Endodermal cell (in vitro differentiated cells): ENCODE measurements at regions not wholly inside any gene's neighbourhood (a gene's known extent, or its start where the extent isn't known, plus 50 kb on each side); places are given as distances from the start of the nearest gene placed in this dataset.

ENCODE experiments used
- DNase-seq: peaks from one replicate; pipeline ENCODE4 v3.0.0-alpha.2; 2017
- H3K27ac ChIP-seq: 2 replicates; pipeline ENCODE4 v1.5.1; 2013; ENCODE audit warnings: mild to moderate bottlenecking, low read depth, low read length, moderate library complexity
- H3K27me3 ChIP-seq: 2 replicates; pipeline ENCODE4 v1.6.1; 2013; ENCODE audit warnings: mild to moderate bottlenecking, low read length, moderate library complexity; ENCODE audit not compliant: insufficient read depth, control insufficient read depth, poor library complexity, severe bottlenecking
- H3K36me3 ChIP-seq: 2 replicates; pipeline ENCODE4 v1.7.0; 2013; ENCODE audit warnings: mild to moderate bottlenecking, low read length, moderate library complexity; ENCODE audit not compliant: control insufficient read depth, insufficient read depth
- H3K4me1 ChIP-seq: one replicate; pipeline ENCODE4 v1.7.0; 2013; ENCODE audit warnings: low read length; ENCODE audit not compliant: control insufficient read depth, insufficient read depth
- H3K4me3 ChIP-seq: 2 replicates; pipeline ENCODE4 v1.5.1; 2013; ENCODE audit warnings: mild to moderate bottlenecking, low read length, moderate library complexity
- H3K9ac ChIP-seq: 2 replicates; pipeline ENCODE4 v1.6.1; 2013; ENCODE audit warnings: mild to moderate bottlenecking, low read length, moderate library complexity; ENCODE audit not compliant: poor library complexity, severe bottlenecking; ENCODE audit errors: extremely low read depth
- H3K9me3 ChIP-seq: 2 replicates; pipeline ENCODE4 v1.6.1; 2013; ENCODE audit warnings: mild to moderate bottlenecking, low read length, moderate library complexity; ENCODE audit not compliant: control insufficient read depth
- H3K27ac Mint-ChIP-seq: 2 replicates; pipeline ENCODE4 v1.8.0; 2020; ENCODE audit warnings: mixed read lengths
- H3K27me3 Mint-ChIP-seq: 2 replicates; pipeline ENCODE4 v1.8.0; 2021; ENCODE audit warnings: mild to moderate bottlenecking, mixed read lengths; ENCODE audit not compliant: insufficient read depth
- H3K36me3 Mint-ChIP-seq: 2 replicates; pipeline ENCODE4 v1.8.0; 2020; ENCODE audit warnings: low read depth, mixed read lengths
- H3K4me1 Mint-ChIP-seq: 2 replicates; pipeline ENCODE4 v1.8.0; 2020; ENCODE audit warnings: mixed read lengths
- H3K4me3 Mint-ChIP-seq: 2 replicates; pipeline ENCODE4 v1.8.0; 2020; ENCODE audit warnings: mild to moderate bottlenecking, moderate library complexity, mixed read lengths
- H3K9me3 Mint-ChIP-seq: 2 replicates; pipeline ENCODE4 v1.8.0; 2020; ENCODE audit warnings: mild to moderate bottlenecking, mixed read lengths
- CTCF ChIP-seq: fragments of 200-600 bp; sonication (generic); conservative IDR thresholded peaks from 2 replicates; pipeline ENCODE4 v1.5.0; 2021; ENCODE audit warnings: antibody characterized with exemption, mild to moderate bottlenecking
- WGBS, 2 experiments: methylation state at CpG; one replicate each; pipeline versions ENCODE4 v1.1.5 to v1.1.7; 2013; ENCODE audit warnings: missing lambda C conversion rate in 2 of 2, mixed read lengths in 1 of 2; ENCODE audit not compliant: insufficient coverage in 1 of 2, insufficient read length in 1 of 2; 5-methylcytosine and 5-hydroxymethylcytosine counted together

GRCh38 chr3:73781541-73781940 lies 156.8 kb upstream of the PDZRN3 start:
- Histone ChIP-seq H3K36me3 (no peaks in the 10 kb centered on the region), H3K4me1 (peaks cover 6% of the 10 kb centered on the region), H3K9ac (no peak overlapping the region), H3K27ac (no peak overlapping the region), H3K4me3 (no peak overlapping the region), H3K27me3 (no peaks in the 10 kb centered on the region), H3K9me3 (no peaks in the 10 kb centered on the region)
- Mint-ChIP-seq H3K27ac (no peak overlapping the region), H3K4me3 (no peak overlapping the region), H3K27me3 (peaks cover under 1% of the 10 kb centered on the region), H3K4me1 (peaks cover 7% of the 10 kb centered on the region), H3K9me3 (no peaks in the 10 kb centered on the region), H3K36me3 (no peaks in the 10 kb centered on the region)
- 91 to 100% methylated on average over 3 to 6 of the region's 6 CpGs for WGBS, 2 experiments
- TF ChIP-seq CTCF, result no peak
- no peak for DNase-seq

GRCh38 chr3:73774645-73775044 lies 149.9 kb upstream of the PDZRN3 start:
- no peak for TF ChIP-seq CTCF
- Histone ChIP-seq H3K27me3 (no peaks in the 10 kb centered on the region), H3K9me3 (peaks cover 11% of the 10 kb centered on the region), H3K9ac (no peak overlapping the region), H3K27ac (no peak overlapping the region), H3K4me3 (no peak overlapping the region), H3K4me1 (peaks cover 2% of the 10 kb centered on the region), H3K36me3 (no peaks in the 10 kb centered on the region)
- DNase-seq, result no peak
- no peak overlapping the region for H3K27ac Mint-ChIP-seq
- H3K4me3 Mint-ChIP-seq, result no peak overlapping the region
- peaks cover 9% of the 10 kb centered on the region for H3K9me3 Mint-ChIP-seq
- WGBS, 2 experiments, result 79 to 93% methylated on average over 2 of the region's 2 CpGs
- H3K36me3 Mint-ChIP-seq, result no peaks in the 10 kb centered on the region
- H3K4me1 Mint-ChIP-seq, result no peaks in the 10 kb centered on the region
- H3K27me3 Mint-ChIP-seq, result no peaks in the 10 kb centered on the region

- Mint-ChIP-seq H3K4me1 (no peaks in the 10 kb centered on the region), H3K36me3 (no peaks in the 10 kb centered on the region), H3K9me3 (peaks cover 9% of the 10 kb centered on the region), H3K27ac (no peak overlapping the region), H3K4me3 (no peak overlapping the region), H3K27me3 (no peaks in the 10 kb centered on the region)
- H3K36me3 ChIP-seq, result no peaks in the 10 kb centered on the region
- DNase-seq, result no peak
- TF ChIP-seq CTCF, result no peak
- WGBS, 2 experiments, result 94% methylated on average over 1 of the region's 1 CpG; no CpG with 5 or more reads in 1 of the 2 experiments
- no peak overlapping the region for H3K4me3 ChIP-seq
- H3K4me1 ChIP-seq, result peaks cover 4% of the 10 kb centered on the region
- H3K9ac ChIP-seq, result no peak overlapping the region
- H3K9me3 ChIP-seq, result peaks cover 11% of the 10 kb centered on the region
- H3K27ac ChIP-seq, result no peak overlapping the region
- H3K27me3 ChIP-seq, result no peaks in the 10 kb centered on the region
Observed at GRCh38 chr3:73773233-73773632, 148.5 kb upstream of the PDZRN3 start.
